ENCODE measurements at regions not wholly inside any gene's neighbourhood (a gene's known extent, or its start where the extent isn't known, plus 50 kb on each side); places are given as distances from the start of the nearest gene placed in this dataset.

DNA sequence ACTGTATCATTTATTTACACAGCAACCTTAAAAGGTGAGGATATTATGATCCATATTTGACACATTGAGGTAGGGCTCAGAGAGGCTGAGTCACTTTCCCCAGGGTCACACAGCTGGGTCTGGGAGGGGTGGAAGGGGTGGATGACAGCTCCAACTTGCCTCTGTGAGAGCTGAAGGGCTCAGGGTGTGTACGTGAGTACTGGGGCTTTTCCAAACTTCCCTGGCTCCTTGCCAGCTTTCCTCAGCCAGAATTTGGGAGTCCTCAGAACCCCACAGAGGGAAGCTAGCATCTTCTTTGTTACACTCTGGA is 58.3 kb upstream of the SLC6A11 start:
- no peaks in the 10 kb centered on the region for H3K9me2 ChIP-seq (ENCODE audit: insufficient read depth)
- H3K27ac ChIP-seq (ENCODE audit: low read depth) = no peak overlapping the region
- H3K27me3 Mint-ChIP-seq (ENCODE audit: insufficient read depth, low read depth, poor library complexity) = peaks cover 5% of the 10 kb centered on the region
- H3F3A ChIP-seq (replicated peaks; ENCODE audit: low read depth) = no peaks in the 10 kb centered on the region
- no peak for DNase-seq (ENCODE audit: low spot score)
- H3K79me2 ChIP-seq (replicated peaks; ENCODE audit: insufficient read depth) = no peaks in the 10 kb centered on the region
- no peak for ATAC-seq
- H3K4me3 ChIP-seq = no peak overlapping the region
- H2AFZ ChIP-seq = no peak overlapping the region
- H3K9me3 Mint-ChIP-seq = no peaks in the 10 kb centered on the region; the same call in 2 of the 3 replicates
- H3K27me3 ChIP-seq (ENCODE audit: insufficient read depth) = no peaks in the 10 kb centered on the region
- TF ChIP-seq CREB1 (CRISPR knock-in tag; IDR thresholded peaks at IDR 0.05; ENCODE audit: low read depth) (no peak), NANOG (IDR thresholded peaks at IDR 0.05; ENCODE audit: borderline replicate concordance) (no peak), REST (IDR thresholded peaks at IDR 0.05; ENCODE audit: unreplicated experiment) (no peak), JUNB (IDR thresholded peaks at IDR 0.05; ENCODE audit: unreplicated experiment) (no peak), EZH2 (IDR thresholded peaks at IDR 0.05; ENCODE audit: low read depth, unreplicated experiment) (no peak), ZNF462 (CRISPR knock-in tag; IDR thresholded peaks at IDR 0.05) (no peak), ZNF114 (CRISPR knock-in tag; IDR thresholded peaks at IDR 0.05) (no peak), EZH2phosphoT487 (IDR thresholded peaks at IDR 0.05; ENCODE audit: unreplicated experiment) (no peak), CTCF (conservative IDR thresholded peaks at IDR 0.05; ENCODE audit: low read depth in 2 of 2) (no peak), POLR2AphosphoS5 (IDR thresholded peaks at IDR 0.05; ENCODE audit: low read depth) (no peak), ZNF331 (CRISPR knock-in tag; IDR thresholded peaks at IDR 0.05; ENCODE audit: low read depth) (no peak), STAT1 (IDR thresholded peaks at IDR 0.05; ENCODE audit: unreplicated experiment) (no peak)
- TF ChIP-seq, protein P1, sequence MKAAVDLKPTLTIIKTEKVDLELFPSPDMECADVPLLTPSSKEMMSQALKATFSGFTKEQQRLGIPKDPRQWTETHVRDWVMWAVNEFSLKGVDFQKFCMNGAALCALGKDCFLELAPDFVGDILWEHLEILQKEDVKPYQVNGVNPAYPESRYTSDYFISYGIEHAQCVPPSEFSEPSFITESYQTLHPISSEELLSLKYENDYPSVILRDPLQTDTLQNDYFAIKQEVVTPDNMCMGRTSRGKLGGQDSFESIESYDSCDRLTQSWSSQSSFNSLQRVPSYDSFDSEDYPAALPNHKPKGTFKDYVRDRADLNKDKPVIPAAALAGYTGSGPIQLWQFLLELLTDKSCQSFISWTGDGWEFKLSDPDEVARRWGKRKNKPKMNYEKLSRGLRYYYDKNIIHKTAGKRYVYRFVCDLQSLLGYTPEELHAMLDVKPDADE (IDR thresholded peaks at IDR 0.05) = no peak
- peaks cover 7% of the 10 kb centered on the region; the same call in 1 of the 2 replicates for H4K20me1 ChIP-seq (replicated peaks; ENCODE audit: insufficient read depth)
- no peak overlapping the region for H3K27ac Mint-ChIP-seq
- no peak overlapping the region for H3K4me2 ChIP-seq
- H3K4me1 Mint-ChIP-seq = peaks cover 13% of the 10 kb centered on the region
- no peak overlapping the region for H3K4me3 Mint-ChIP-seq
- H3K36me3 ChIP-seq (ENCODE audit: insufficient read depth) = no peaks in the 10 kb centered on the region
- H3K4me1 ChIP-seq (ENCODE audit: insufficient read depth) = no peaks in the 10 kb centered on the region
- no peaks in the 10 kb centered on the region for H3K36me3 Mint-ChIP-seq (ENCODE audit: low read depth)
